ENCODE measurements at regions not wholly inside any gene's neighbourhood (a gene's known extent, or its start where the extent isn't known, plus 50 kb on each side); places are given as distances from the start of the nearest gene placed in this dataset.

DNA sequence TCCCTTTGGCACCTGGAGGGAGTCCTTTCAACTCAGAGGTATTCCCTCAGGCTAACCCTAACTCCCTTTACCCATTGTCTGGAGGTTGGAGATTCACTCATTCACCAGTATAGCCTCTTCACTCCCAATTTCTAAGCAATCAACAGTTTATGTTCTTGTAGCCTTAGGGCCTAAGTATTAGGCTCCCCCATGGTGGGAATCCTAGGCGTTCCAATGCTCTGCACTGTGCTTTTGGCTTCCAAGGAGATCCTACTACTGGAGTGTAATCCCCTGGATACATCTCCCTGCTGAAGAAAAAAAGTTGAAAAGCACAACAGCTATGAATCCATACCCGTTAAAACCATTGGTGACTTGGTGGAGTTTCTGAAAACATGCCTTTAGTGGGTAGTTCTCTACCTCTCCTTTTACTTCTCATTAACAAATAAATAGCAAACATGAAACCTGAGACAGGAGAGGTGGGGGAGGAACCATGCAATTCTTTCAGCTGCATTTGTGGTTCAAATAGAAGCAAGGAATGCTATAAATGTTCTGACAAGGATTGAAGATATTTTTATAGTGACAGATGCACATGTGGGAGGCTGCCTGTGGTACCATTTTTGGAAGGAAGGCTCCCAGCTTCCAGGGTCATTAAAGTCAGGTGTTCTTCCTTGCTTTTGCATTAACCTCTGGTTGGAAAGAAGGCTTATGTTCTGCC lies 397.1 kb downstream of the DMAC1 start:
- Histone ChIP-seq H3K4me1 (ENCODE audit: insufficient read depth, low read length, severe bottlenecking) (no peaks in the 10 kb centered on the region), H3K4me3 (ENCODE audit: low read depth, low read length, poor library complexity, severe bottlenecking) (no peak overlapping the region), H3K27ac (ENCODE audit: low read depth, low read length, poor library complexity, severe bottlenecking) (no peak overlapping the region), H3K9me2 (ENCODE audit: low read depth, low read length) (no peaks in the 10 kb centered on the region), H3K27me3 (ENCODE audit: insufficient read depth, low read length) (no peaks in the 10 kb centered on the region), H2AFZ (ENCODE audit: low read length) (no peak overlapping the region), H3K9me3 (ENCODE audit: low read length) (no peaks in the 10 kb centered on the region), H3K9ac (ENCODE audit: low read length) (no peak overlapping the region), H3K79me2 (ENCODE audit: insufficient read depth, low read length) (no peaks in the 10 kb centered on the region), H3F3A (ENCODE audit: insufficient read depth, low read length) (no peaks in the 10 kb centered on the region), H3K4me2 (ENCODE audit: low read length) (no peak overlapping the region), H3K36me3 (ENCODE audit: insufficient read depth, low read length) (no peaks in the 10 kb centered on the region), H4K20me1 (ENCODE audit: insufficient read depth, low read length) (no peaks in the 10 kb centered on the region)
- TF ChIP-seq EZH2 (IDR thresholded peaks at IDR 0.05; ENCODE audit: borderline replicate concordance, low read length): no peak
- no peak for TF ChIP-seq CTCF (IDR thresholded peaks at IDR 0.05; ENCODE audit: low read length)

DNA sequence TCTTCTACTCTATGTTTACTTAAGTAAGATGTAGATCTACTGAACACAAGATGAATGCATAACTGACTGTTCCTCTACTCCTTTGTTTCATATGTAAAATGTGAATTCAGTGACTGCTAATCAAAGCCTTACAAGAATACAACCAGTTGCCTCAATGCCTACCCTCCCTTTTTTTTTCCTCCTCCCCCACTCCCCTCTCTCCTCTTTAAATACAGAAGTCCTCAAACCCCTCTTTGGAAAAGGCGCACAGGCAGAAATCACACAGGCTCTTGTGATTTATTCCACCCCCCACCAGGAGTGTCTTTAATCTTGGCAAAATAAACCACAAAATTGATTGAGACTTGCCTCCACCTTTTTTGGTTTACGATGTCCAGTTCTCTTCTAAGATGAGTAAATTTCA lies 398.5 kb downstream of the DMAC1 start:
- Histone ChIP-seq H4K20me1 (ENCODE audit: insufficient read depth, low read length) (no peaks in the 10 kb centered on the region), H3K9me3 (ENCODE audit: low read length) (no peaks in the 10 kb centered on the region), H3K9me2 (ENCODE audit: low read depth, low read length) (no peaks in the 10 kb centered on the region), H3K4me3 (ENCODE audit: low read depth, low read length, poor library complexity, severe bottlenecking) (no peak overlapping the region), H2AFZ (ENCODE audit: low read length) (no peak overlapping the region), H3K4me1 (ENCODE audit: insufficient read depth, low read length, severe bottlenecking) (no peaks in the 10 kb centered on the region), H3K4me2 (ENCODE audit: low read length) (no peak overlapping the region), H3K27ac (ENCODE audit: low read depth, low read length, poor library complexity, severe bottlenecking) (no peak overlapping the region), H3K27me3 (ENCODE audit: insufficient read depth, low read length) (no peaks in the 10 kb centered on the region), H3F3A (ENCODE audit: insufficient read depth, low read length) (no peaks in the 10 kb centered on the region), H3K79me2 (ENCODE audit: insufficient read depth, low read length) (no peaks in the 10 kb centered on the region), H3K36me3 (ENCODE audit: insufficient read depth, low read length) (no peaks in the 10 kb centered on the region), H3K9ac (ENCODE audit: low read length) (no peak overlapping the region)
- TF ChIP-seq EZH2 (IDR thresholded peaks at IDR 0.05; ENCODE audit: borderline replicate concordance, low read length) (no peak), CTCF (IDR thresholded peaks at IDR 0.05; ENCODE audit: low read length) (no peak)

DNA sequence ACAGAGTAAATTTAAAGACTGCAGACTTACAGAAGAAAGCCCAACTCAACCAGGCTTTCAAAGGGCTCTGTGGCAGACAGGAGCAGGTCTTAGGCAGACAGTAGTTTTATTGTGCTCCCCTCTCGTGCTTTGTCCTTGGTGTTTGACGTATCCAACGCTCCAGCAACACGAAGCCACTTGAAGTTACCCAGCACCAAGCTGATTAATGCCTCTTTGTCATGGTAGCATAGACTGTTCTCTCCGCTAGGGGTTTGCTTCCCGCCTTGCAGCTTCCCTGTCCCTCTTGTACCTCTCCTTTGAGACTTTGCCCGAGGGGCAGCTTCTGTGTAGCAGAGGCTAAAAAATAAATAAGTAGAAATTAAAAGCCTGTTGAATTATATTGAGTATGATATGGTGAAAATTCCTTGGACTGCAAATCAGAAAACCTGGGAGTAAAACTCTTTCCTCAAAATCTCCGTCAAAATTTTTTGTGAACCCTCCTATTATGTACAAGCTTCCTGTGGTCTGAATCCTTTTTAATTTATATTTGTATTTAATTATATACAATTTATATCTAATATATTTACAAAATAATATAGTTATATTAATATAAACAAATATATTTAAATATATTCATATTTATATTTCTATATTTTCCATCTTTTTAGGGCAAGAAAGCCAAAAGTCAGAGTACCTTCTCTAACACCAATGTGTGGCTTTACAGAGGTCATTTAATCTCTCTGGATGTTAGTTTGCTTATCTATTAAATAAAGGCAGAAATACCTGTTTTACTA lies 405.4 kb downstream of the DMAC1 start:
- Histone ChIP-seq H3K9me2 (ENCODE audit: low read depth, low read length) (no peaks in the 10 kb centered on the region), H3K79me2 (ENCODE audit: insufficient read depth, low read length) (no peaks in the 10 kb centered on the region), H3K4me2 (ENCODE audit: low read length) (no peak overlapping the region), H2AFZ (ENCODE audit: low read length) (no peak overlapping the region), H4K20me1 (ENCODE audit: insufficient read depth, low read length) (no peaks in the 10 kb centered on the region), H3K4me3 (ENCODE audit: low read depth, low read length, poor library complexity, severe bottlenecking) (no peak overlapping the region), H3K4me1 (ENCODE audit: insufficient read depth, low read length, severe bottlenecking) (no peaks in the 10 kb centered on the region), H3F3A (ENCODE audit: insufficient read depth, low read length) (no peaks in the 10 kb centered on the region), H3K27me3 (ENCODE audit: insufficient read depth, low read length) (no peaks in the 10 kb centered on the region), H3K36me3 (ENCODE audit: insufficient read depth, low read length) (no peaks in the 10 kb centered on the region), H3K9ac (ENCODE audit: low read length) (no peak overlapping the region), H3K9me3 (ENCODE audit: low read length) (no peaks in the 10 kb centered on the region), H3K27ac (ENCODE audit: low read depth, low read length, poor library complexity, severe bottlenecking) (no peak overlapping the region)
- TF ChIP-seq EZH2 (IDR thresholded peaks at IDR 0.05; ENCODE audit: borderline replicate concordance, low read length) (no peak), CTCF (IDR thresholded peaks at IDR 0.05; ENCODE audit: low read length) (no peak)
